ENCODE measurements at regions not wholly inside any gene's neighbourhood (a gene's known extent, or its start where the extent isn't known, plus 50 kb on each side); places are given as distances from the start of the nearest gene placed in this dataset.

GRCh38 chr7:84549409-84549808 lies 354.8 kb upstream of the SEMA3A start:
- Histone ChIP-seq H4K20me1 (ENCODE audit: insufficient read depth, low read length) (no peaks in the 10 kb centered on the region), H3K36me3 (ENCODE audit: insufficient read depth, low read length) (no peaks in the 10 kb centered on the region), H3K27ac (ENCODE audit: low read depth, low read length, poor library complexity, severe bottlenecking) (no peak overlapping the region), H3K4me2 (ENCODE audit: low read length) (no peak overlapping the region), H3K9me3 (ENCODE audit: low read length) (no peaks in the 10 kb centered on the region), H3K9me2 (ENCODE audit: insufficient read depth, low read length) (no peaks in the 10 kb centered on the region), H3K79me2 (ENCODE audit: insufficient read depth, low read depth, low read length) (no peaks in the 10 kb centered on the region), H3K4me3 (ENCODE audit: low read depth, low read length, poor library complexity, severe bottlenecking) (no peak overlapping the region), H3K4me1 (ENCODE audit: insufficient read depth, low read length, poor library complexity, severe bottlenecking) (no peaks in the 10 kb centered on the region), H2AFZ (ENCODE audit: low read length) (no peak overlapping the region)
- DNase-seq (ENCODE audit: low spot score) = no peak
- TF ChIP-seq EZH2phosphoT487 (IDR thresholded peaks at IDR 0.05; ENCODE audit: borderline replicate concordance, low read depth, low read length) (no peak), CTCF (conservative IDR thresholded peaks at IDR 0.05; ENCODE audit: low read length) (no peak)
- POLR2A ChIA-PET = interaction anchor here (0.6 kb wide), 1 partner anchor 17 kb away, joined by 4 read pairs; no protein-coding TSS in a partner anchor
- intact Hi-C loops (cut with micrococcal nuclease; ENCODE audit: unreplicated experiment) = no loop called here
- BruUV-seq (replicated peaks) = no TSS peak
- CTCF ChIA-PET (ENCODE audit: unreplicated experiment) = no interaction called here

GRCh38 chr7:84548366-84549365 lies 354.1 kb upstream of the SEMA3A start:
- Histone ChIP-seq H3K4me1 (ENCODE audit: insufficient read depth, low read length, poor library complexity, severe bottlenecking) (no peaks in the 10 kb centered on the region), H2AFZ (ENCODE audit: low read length) (no peak overlapping the region), H3K27ac (ENCODE audit: low read depth, low read length, poor library complexity, severe bottlenecking) (no peak overlapping the region), H3K9me2 (ENCODE audit: insufficient read depth, low read length) (no peaks in the 10 kb centered on the region), H3K4me3 (ENCODE audit: low read depth, low read length, poor library complexity, severe bottlenecking) (no peak overlapping the region), H3K36me3 (ENCODE audit: insufficient read depth, low read length) (no peaks in the 10 kb centered on the region), H4K20me1 (ENCODE audit: insufficient read depth, low read length) (no peaks in the 10 kb centered on the region), H3K79me2 (ENCODE audit: insufficient read depth, low read depth, low read length) (no peaks in the 10 kb centered on the region), H3K4me2 (ENCODE audit: low read length) (no peak overlapping the region), H3K9me3 (ENCODE audit: low read length) (no peaks in the 10 kb centered on the region)
- CTCF ChIA-PET (ENCODE audit: unreplicated experiment) = no interaction called here
- intact Hi-C loops (cut with micrococcal nuclease; ENCODE audit: unreplicated experiment) = no loop called here
- POLR2A ChIA-PET = interaction anchor here (0.6 kb wide), 1 partner anchor 480 kb away, joined by 10 read pairs; no protein-coding TSS in a partner anchor
- no peak for DNase-seq (ENCODE audit: low spot score)
- no TSS peak for BruUV-seq (replicated peaks)
- no peak for TF ChIP-seq EZH2phosphoT487 (IDR thresholded peaks at IDR 0.05; ENCODE audit: borderline replicate concordance, low read depth, low read length)
- TF ChIP-seq CTCF (conservative IDR thresholded peaks at IDR 0.05; ENCODE audit: low read length) = no peak

- H3K4me3 ChIP-seq (ENCODE audit: low read depth, low read length, poor library complexity, severe bottlenecking) = no peak overlapping the region
- DNase-seq (ENCODE audit: low spot score) = no peak
- no peaks in the 10 kb centered on the region for H3K9me3 ChIP-seq (ENCODE audit: low read length)
- H3K27ac ChIP-seq (ENCODE audit: low read depth, low read length, poor library complexity, severe bottlenecking) = no peak overlapping the region
- no peaks in the 10 kb centered on the region for H3K9me2 ChIP-seq (ENCODE audit: insufficient read depth, low read length)
- H4K20me1 ChIP-seq (ENCODE audit: insufficient read depth, low read length) = no peaks in the 10 kb centered on the region
- intact Hi-C loops (cut with micrococcal nuclease; ENCODE audit: unreplicated experiment) = no loop called here
- H3K36me3 ChIP-seq (ENCODE audit: insufficient read depth, low read length) = no peaks in the 10 kb centered on the region
- BruUV-seq (replicated peaks) = no TSS peak
- CTCF ChIA-PET (ENCODE audit: unreplicated experiment) = no interaction called here
- TF ChIP-seq CTCF (conservative IDR thresholded peaks at IDR 0.05; ENCODE audit: low read length) = no peak
- no peak for TF ChIP-seq EZH2phosphoT487 (IDR thresholded peaks at IDR 0.05; ENCODE audit: borderline replicate concordance, low read depth, low read length)
- no peaks in the 10 kb centered on the region for H3K79me2 ChIP-seq (ENCODE audit: insufficient read depth, low read depth, low read length)
- H2AFZ ChIP-seq (ENCODE audit: low read length) = no peak overlapping the region
- H3K4me1 ChIP-seq (ENCODE audit: insufficient read depth, low read length, poor library complexity, severe bottlenecking) = no peaks in the 10 kb centered on the region
- H3K4me2 ChIP-seq (ENCODE audit: low read length) = no peak overlapping the region
- POLR2A ChIA-PET = no interaction called here
These were observed 352.7 kb upstream of the SEMA3A start for GRCh38 chr7:84547331-84547730.
